ENCODE measurements at regions not wholly inside any gene's neighbourhood (a gene's known extent, or its start where the extent isn't known, plus 50 kb on each side); places are given as distances from the start of the nearest gene placed in this dataset.

DNA sequence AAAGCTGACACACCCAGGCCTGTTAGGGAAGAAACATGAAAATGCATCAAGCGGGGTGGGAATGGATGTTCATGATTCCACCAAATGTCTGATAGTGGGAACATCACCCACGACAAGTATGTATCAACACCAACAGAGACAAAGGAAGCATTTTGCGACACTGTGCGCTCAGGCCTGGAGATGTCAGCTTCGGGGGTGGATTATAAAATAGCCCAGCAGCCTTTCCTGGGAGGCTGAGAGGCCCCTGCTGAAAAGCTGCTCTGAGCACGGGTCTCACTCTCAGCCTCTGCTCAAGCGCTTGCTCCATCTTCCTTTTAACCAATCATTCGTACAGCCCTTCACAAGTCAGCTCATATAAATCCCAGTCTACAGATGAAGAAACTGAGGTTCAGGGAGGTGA lies 213.5 kb downstream of the BCL11B start:
- DNase-seq (ENCODE audit: low spot score) (no peak), ATAC-seq (no peak), FAIRE-seq (no peak)
- Histone ChIP-seq H3K4me2 (ENCODE audit: low read depth, low read length) (no peak overlapping the region), H3K27ac (ENCODE audit: extremely low read length, insufficient read depth, low read length) (no peak overlapping the region), H3K4me1 (ENCODE audit: insufficient read depth, low read length) (no peaks in the 10 kb centered on the region), H3K36me3 (replicated peaks in 1 of 2; ENCODE audit: control insufficient read depth in 1 of 2, insufficient read depth in 2 of 2, low read length in 2 of 2) (no peaks in the 10 kb centered on the region), H3K9me3 (ENCODE audit: low read length) (no peaks in the 10 kb centered on the region), H3K27me3 (ENCODE audit: control insufficient read depth in 1 of 2, insufficient read depth in 2 of 2, low read length in 2 of 2) (no peaks in the 10 kb centered on the region; a peak in 1 of 5 replicates), H4K20me1 (ENCODE audit: insufficient read depth, low read length) (no peaks in the 10 kb centered on the region), H2AFZ (ENCODE audit: low read length) (no peak overlapping the region), H3K79me2 (ENCODE audit: insufficient read depth, low read length) (no peaks in the 10 kb centered on the region), H3K9ac (ENCODE audit: insufficient read depth, low read depth, low read length) (no peak overlapping the region), H3K4me3 (replicated peaks in 1 of 3; ENCODE audit: insufficient read depth in 1 of 3, low read depth in 2 of 3, low read length in 3 of 3) (no peak overlapping the region)
- POLR2A ChIA-PET = no interaction called here
- intact Hi-C loops (cut with micrococcal nuclease; ENCODE audit: unreplicated experiment) (no loop called here), in situ Hi-C loops (cut with HindIII; ENCODE audit: extremely low pct_ligation_motif_present, low pct_unique_long_range_greater_than_20kb) (no loop called here)
- no TSS peak for BruUV-seq (replicated peaks)
- CTCF ChIA-PET (ENCODE audit: low intra/inter-chr PET ratio, low total read pairs) = no interaction called here
- 48% methylated on average over 7 of the region's 8 CpGs for WGBS (ENCODE audit: low lambda C conversion rate)
- TF ChIP-seq HMG20B (CRISPR knock-in tag; conservative IDR thresholded peaks at IDR 0.05) (no peak), NFYC (CRISPR knock-in tag; IDR thresholded peaks at IDR 0.05) (no peak), TOPORS (CRISPR knock-in tag; IDR thresholded peaks at IDR 0.05) (no peak), NRL (CRISPR knock-in tag; IDR thresholded peaks at IDR 0.05; ENCODE audit: borderline replicate concordance) (no peak)
- TF ChIP-seq, protein P1, sequence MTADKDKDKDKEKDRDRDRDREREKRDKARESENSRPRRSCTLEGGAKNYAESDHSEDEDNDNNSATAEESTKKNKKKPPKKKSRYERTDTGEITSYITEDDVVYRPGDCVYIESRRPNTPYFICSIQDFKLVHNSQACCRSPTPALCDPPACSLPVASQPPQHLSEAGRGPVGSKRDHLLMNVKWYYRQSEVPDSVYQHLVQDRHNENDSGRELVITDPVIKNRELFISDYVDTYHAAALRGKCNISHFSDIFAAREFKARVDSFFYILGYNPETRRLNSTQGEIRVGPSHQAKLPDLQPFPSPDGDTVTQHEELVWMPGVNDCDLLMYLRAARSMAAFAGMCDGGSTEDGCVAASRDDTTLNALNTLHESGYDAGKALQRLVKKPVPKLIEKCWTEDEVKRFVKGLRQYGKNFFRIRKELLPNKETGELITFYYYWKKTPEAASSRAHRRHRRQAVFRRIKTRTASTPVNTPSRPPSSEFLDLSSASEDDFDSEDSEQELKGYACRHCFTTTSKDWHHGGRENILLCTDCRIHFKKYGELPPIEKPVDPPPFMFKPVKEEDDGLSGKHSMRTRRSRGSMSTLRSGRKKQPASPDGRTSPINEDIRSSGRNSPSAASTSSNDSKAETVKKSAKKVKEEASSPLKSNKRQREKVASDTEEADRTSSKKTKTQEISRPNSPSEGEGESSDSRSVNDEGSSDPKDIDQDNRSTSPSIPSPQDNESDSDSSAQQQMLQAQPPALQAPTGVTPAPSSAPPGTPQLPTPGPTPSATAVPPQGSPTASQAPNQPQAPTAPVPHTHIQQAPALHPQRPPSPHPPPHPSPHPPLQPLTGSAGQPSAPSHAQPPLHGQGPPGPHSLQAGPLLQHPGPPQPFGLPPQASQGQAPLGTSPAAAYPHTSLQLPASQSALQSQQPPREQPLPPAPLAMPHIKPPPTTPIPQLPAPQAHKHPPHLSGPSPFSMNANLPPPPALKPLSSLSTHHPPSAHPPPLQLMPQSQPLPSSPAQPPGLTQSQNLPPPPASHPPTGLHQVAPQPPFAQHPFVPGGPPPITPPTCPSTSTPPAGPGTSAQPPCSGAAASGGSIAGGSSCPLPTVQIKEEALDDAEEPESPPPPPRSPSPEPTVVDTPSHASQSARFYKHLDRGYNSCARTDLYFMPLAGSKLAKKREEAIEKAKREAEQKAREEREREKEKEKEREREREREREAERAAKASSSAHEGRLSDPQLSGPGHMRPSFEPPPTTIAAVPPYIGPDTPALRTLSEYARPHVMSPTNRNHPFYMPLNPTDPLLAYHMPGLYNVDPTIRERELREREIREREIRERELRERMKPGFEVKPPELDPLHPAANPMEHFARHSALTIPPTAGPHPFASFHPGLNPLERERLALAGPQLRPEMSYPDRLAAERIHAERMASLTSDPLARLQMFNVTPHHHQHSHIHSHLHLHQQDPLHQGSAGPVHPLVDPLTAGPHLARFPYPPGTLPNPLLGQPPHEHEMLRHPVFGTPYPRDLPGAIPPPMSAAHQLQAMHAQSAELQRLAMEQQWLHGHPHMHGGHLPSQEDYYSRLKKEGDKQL (CRISPR knock-in tag; IDR thresholded peaks at IDR 0.05; ENCODE audit: low read depth) = no peak
- TF ChIP-seq, protein P2, sequence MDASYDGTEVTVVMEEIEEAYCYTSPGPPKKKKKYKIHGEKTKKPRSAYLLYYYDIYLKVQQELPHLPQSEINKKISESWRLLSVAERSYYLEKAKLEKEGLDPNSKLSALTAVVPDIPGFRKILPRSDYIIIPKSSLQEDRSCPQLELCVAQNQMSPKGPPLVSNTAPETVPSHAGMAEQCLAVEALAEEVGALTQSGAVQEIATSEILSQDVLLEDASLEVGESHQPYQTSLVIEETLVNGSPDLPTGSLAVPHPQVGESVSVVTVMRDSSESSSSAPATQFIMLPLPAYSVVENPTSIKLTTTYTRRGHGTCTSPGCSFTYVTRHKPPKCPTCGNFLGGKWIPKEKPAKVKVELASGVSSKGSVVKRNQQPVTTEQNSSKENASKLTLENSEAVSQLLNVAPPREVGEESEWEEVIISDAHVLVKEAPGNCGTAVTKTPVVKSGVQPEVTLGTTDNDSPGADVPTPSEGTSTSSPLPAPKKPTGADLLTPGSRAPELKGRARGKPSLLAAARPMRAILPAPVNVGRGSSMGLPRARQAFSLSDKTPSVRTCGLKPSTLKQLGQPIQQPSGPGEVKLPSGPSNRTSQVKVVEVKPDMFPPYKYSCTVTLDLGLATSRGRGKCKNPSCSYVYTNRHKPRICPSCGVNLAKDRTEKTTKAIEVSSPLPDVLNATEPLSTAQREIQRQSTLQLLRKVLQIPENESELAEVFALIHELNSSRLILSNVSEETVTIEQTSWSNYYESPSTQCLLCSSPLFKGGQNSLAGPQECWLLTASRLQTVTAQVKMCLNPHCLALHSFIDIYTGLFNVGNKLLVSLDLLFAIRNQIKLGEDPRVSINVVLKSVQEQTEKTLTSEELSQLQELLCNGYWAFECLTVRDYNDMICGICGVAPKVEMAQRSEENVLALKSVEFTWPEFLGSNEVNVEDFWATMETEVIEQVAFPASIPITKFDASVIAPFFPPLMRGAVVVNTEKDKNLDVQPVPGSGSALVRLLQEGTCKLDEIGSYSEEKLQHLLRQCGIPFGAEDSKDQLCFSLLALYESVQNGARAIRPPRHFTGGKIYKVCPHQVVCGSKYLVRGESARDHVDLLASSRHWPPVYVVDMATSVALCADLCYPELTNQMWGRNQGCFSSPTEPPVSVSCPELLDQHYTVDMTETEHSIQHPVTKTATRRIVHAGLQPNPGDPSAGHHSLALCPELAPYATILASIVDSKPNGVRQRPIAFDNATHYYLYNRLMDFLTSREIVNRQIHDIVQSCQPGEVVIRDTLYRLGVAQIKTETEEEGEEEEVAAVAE (CRISPR knock-in tag; IDR thresholded peaks at IDR 0.05; ENCODE audit: borderline replicate concordance) = no peak
- TF ChIP-seq, protein P3, sequence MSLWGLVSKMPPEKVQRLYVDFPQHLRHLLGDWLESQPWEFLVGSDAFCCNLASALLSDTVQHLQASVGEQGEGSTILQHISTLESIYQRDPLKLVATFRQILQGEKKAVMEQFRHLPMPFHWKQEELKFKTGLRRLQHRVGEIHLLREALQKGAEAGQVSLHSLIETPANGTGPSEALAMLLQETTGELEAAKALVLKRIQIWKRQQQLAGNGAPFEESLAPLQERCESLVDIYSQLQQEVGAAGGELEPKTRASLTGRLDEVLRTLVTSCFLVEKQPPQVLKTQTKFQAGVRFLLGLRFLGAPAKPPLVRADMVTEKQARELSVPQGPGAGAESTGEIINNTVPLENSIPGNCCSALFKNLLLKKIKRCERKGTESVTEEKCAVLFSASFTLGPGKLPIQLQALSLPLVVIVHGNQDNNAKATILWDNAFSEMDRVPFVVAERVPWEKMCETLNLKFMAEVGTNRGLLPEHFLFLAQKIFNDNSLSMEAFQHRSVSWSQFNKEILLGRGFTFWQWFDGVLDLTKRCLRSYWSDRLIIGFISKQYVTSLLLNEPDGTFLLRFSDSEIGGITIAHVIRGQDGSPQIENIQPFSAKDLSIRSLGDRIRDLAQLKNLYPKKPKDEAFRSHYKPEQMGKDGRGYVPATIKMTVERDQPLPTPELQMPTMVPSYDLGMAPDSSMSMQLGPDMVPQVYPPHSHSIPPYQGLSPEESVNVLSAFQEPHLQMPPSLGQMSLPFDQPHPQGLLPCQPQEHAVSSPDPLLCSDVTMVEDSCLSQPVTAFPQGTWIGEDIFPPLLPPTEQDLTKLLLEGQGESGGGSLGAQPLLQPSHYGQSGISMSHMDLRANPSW (CRISPR knock-in tag; IDR thresholded peaks at IDR 0.05; ENCODE audit: borderline replicate concordance) = no peak
- TF ChIP-seq, protein P4, sequence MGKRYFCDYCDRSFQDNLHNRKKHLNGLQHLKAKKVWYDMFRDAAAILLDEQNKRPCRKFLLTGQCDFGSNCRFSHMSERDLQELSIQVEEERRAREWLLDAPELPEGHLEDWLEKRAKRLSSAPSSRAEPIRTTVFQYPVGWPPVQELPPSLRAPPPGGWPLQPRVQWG (CRISPR knock-in tag; IDR thresholded peaks at IDR 0.05; ENCODE audit: borderline replicate concordance, low read depth) = no peak
- TF ChIP-seq, protein P5, sequence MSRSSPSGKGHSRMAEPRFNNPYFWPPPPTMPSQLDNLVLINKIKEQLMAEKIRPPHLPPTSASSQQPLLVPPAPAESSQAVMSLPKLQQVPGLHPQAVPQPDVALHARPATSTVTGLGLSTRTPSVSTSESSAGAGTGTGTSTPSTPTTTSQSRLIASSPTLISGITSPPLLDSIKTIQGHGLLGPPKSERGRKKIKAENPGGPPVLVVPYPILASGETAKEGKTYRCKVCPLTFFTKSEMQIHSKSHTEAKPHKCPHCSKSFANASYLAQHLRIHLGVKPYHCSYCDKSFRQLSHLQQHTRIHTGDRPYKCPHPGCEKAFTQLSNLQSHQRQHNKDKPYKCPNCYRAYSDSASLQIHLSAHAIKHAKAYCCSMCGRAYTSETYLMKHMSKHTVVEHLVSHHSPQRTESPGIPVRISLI (CRISPR knock-in tag; IDR thresholded peaks at IDR 0.05; ENCODE audit: borderline replicate concordance) = no peak

All from HepG2 (cell line).